CD4-positive, CD25-positive, alpha-beta regulatory T cell (primary cell): ENCODE measurements at regions not wholly inside any gene's neighbourhood (a gene's known extent, or its start where the extent isn't known, plus 50 kb on each side); places are given as distances from the start of the nearest gene placed in this dataset.

Source experiments
- ATAC-seq, 2 donors: fragments of 150-1000 bp; cut with Tn5 transposase; one replicate each; pipeline ENCODE4 v1.10.0; 2021; ENCODE audit warnings: low read depth in 2 of 2, moderate number of reproducible peaks in 2 of 2, moderate library complexity in 1 of 2
- DNase-seq, 3 donors: peaks; one replicate each; pipeline versions ENCODE4 v3.0.0 to v3.0.0-alpha.2; 2012 to 2022; ENCODE audit warnings: mixed read lengths in 1 of 3
- H3K27ac ChIP-seq: one replicate; pipeline ENCODE4 v1.7.0; 2013; ENCODE audit warnings: mild to moderate bottlenecking, low read length; ENCODE audit not compliant: insufficient read depth, poor library complexity, severe bottlenecking
- H3K27me3 ChIP-seq: one replicate; pipeline ENCODE4 v1.7.0; 2013; ENCODE audit warnings: low read length; ENCODE audit not compliant: control insufficient read depth, insufficient read depth
- H3K36me3 ChIP-seq: one replicate; pipeline ENCODE4 v1.7.0; 2013; ENCODE audit warnings: mild to moderate bottlenecking, low read length, moderate library complexity; ENCODE audit not compliant: control insufficient read depth, insufficient read depth
- H3K4me1 ChIP-seq: 2 replicates; pipeline ENCODE4 v1.7.0; 2013; ENCODE audit warnings: mild to moderate bottlenecking, low read length; ENCODE audit not compliant: insufficient read depth, control insufficient read depth, poor library complexity, severe bottlenecking
- H3K4me3 ChIP-seq: one replicate; pipeline ENCODE4 v1.7.0; 2013; ENCODE audit warnings: low read depth, mild to moderate bottlenecking, low read length, moderate library complexity
- H3K9me3 ChIP-seq, 2 experiments: 1 replicate in 1 of 2; 2 replicates in 1 of 2; pipeline ENCODE4 v1.7.0; 2013; ENCODE audit warnings: low read length in 2 of 2, mild to moderate bottlenecking in 1 of 2, moderate library complexity in 1 of 2; ENCODE audit not compliant: control insufficient read depth in 2 of 2
- H3K27ac Mint-ChIP-seq, 3 donors: one replicate each; pipeline ENCODE4 v1.8.0; 2020 to 2022; ENCODE audit warnings: mild to moderate bottlenecking in 3 of 3, mixed read lengths in 3 of 3, moderate library complexity in 2 of 3
- H3K27me3 Mint-ChIP-seq: one replicate; pipeline ENCODE4 v1.8.0; 2022; ENCODE audit warnings: mild to moderate bottlenecking, mixed read lengths
- H3K36me3 Mint-ChIP-seq: one replicate; pipeline ENCODE4 v1.8.0; 2020; ENCODE audit warnings: mixed read lengths
- H3K4me1 Mint-ChIP-seq, 4 donors: one replicate each; pipeline ENCODE4 v1.8.0; 2020 to 2022; ENCODE audit warnings: mixed read lengths in 4 of 4, mild to moderate bottlenecking in 1 of 4
- H3K4me3 Mint-ChIP-seq, 4 donors: one replicate each; pipeline ENCODE4 v1.8.0; 2020 to 2022; ENCODE audit warnings: mild to moderate bottlenecking in 4 of 4, mixed read lengths in 4 of 4, moderate library complexity in 3 of 4
- H3K9me3 Mint-ChIP-seq, 7 donors: one replicate each; pipeline ENCODE4 v1.8.0; 2020 to 2022; ENCODE audit warnings: mixed read lengths in 7 of 7, mild to moderate bottlenecking in 3 of 7, moderate library complexity in 2 of 7

DNA sequence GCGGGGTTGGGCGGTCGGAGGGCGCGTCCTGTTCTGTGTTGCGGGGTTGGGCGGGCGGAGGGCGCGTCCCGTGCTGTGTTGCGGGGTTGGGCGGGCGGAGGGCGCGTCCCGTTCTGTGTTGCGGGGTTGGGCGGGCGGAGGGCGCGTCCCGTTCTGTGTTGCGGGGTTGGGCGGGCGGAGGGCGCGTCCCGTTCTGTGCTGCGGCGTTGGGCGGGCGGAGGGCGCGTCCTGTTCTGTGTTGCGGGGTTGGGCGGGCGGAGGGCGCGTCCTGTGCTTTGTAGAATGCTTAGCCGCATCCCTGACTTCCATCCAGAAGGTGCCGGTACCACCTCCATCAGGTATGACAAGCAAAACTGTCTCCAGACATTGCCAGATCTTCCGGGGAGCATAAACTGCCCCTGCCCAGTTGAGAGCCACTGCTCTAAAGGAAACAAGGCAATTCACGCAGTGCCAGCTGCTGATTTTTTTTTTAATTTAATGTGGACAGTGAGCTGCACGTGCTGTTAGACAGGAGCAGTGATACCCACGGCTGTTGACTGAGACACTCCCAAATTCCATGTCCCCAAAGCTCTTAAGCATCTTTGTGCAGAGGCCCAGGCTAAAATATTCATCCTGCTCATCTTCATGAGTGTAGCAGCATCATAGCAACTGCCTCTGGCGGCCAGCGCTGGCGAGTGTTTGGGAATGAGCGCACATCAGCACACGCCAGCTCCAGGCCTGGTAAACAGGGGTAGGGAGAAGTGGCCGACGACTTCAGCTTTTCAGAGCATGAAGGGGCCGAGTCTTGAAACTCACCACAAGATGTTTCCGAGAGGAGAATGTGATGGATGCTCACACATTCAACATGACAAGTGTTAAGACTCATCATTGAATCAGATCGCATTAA is 284.4 kb upstream of the CDH4 start:
- ATAC-seq (no peak), DNase-seq (no peak)
- H3K4me3 ChIP-seq = no peak overlapping the region
- no peaks in the 10 kb centered on the region for H3K4me1 ChIP-seq
- no peaks in the 10 kb centered on the region for H3K36me3 ChIP-seq
- H3K36me3 Mint-ChIP-seq = no peaks in the 10 kb centered on the region
- H3K27ac ChIP-seq = no peak overlapping the region
- H3K27ac Mint-ChIP-seq = no peak overlapping the region
- H3K4me3 Mint-ChIP-seq = no peak overlapping the region
- H3K27me3 ChIP-seq = no peaks in the 10 kb centered on the region
- no peaks in the 10 kb centered on the region for H3K4me1 Mint-ChIP-seq
- H3K9me3 Mint-ChIP-seq = peaks cover 0 to 7% (median 0%) of the 10 kb centered on the region in 7 donors
- H3K27me3 Mint-ChIP-seq = no peaks in the 10 kb centered on the region
- H3K9me3 ChIP-seq = no peaks in the 10 kb centered on the region

DNA sequence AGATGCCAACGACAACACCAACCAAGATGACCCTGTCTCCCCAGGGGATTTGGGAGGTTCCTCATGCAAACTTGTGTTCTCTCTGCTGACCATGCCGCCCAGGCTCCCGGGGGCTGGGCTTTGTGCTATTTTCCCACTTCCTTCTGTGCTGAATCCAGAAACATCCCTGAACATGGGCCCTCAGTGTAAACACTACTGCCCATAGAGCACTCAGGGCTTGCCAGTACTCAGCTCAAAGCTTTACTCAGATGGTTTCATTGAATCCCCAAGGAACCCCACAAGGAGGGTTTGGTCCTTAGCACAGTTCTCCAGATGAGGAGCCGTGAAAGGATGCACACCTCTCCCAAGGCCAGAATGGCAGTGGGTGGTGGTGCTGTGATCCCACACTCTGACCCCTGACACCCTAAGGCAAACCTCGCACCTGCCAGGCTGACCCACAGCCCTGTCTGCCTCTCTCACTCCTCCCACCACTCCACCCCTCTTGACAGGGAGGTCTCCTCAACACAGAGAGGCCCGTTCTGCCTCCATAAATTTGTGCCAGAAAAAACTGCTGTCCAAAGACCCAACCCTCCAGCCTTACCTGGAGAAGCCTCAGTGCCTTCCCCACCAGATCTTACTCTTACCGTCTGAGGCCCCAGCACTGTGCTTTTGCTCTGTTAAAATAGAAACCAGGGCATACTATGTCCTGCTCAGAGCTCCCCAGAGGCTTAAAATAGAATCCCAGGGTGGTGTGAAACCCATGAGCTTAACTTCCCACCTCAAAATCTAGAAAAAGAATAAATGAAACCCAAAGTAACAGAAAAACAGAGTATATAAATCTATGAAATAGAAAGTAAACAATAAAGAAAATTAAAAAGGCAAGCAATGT is 283.0 kb upstream of the CDH4 start:
- H3K4me1 ChIP-seq = no peaks in the 10 kb centered on the region
- H3K36me3 Mint-ChIP-seq = no peaks in the 10 kb centered on the region
- H3K9me3 ChIP-seq = no peaks in the 10 kb centered on the region
- H3K4me3 Mint-ChIP-seq = no peak overlapping the region
- H3K27ac Mint-ChIP-seq = no peak overlapping the region
- no peaks in the 10 kb centered on the region for H3K4me1 Mint-ChIP-seq
- no peak for DNase-seq
- no peaks in the 10 kb centered on the region for H3K27me3 ChIP-seq
- ATAC-seq = no peak
- H3K27ac ChIP-seq = no peak overlapping the region
- no peak overlapping the region for H3K4me3 ChIP-seq
- no peaks in the 10 kb centered on the region for H3K36me3 ChIP-seq
- H3K9me3 Mint-ChIP-seq = peaks cover 0 to 7% (median 1%) of the 10 kb centered on the region in 7 donors
- no peaks in the 10 kb centered on the region for H3K27me3 Mint-ChIP-seq

DNA sequence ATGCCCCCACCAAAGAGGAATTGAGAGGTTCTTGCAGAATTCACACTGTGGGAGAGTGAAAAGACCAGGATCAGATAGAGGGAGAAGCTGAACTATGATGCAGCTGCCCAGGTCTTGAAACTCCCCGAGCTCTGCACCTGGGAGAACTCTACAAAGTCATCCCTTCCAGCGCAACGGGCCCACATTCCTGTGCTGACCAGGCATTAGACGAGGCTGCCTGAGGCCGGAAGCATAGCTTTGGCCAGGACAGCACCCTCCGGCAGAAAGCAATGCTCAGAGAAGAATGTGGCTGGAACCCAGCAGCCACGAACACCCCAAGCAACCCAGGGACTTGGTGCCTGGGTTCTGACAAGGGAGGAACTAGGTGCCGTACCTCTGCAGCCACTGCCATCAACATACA is 281.5 kb upstream of the CDH4 start:
- H3K9me3 Mint-ChIP-seq = peaks cover 0 to 7% (median 1%) of the 10 kb centered on the region in 7 donors
- H3K27ac Mint-ChIP-seq = no peak overlapping the region
- Histone ChIP-seq H3K27me3 (no peaks in the 10 kb centered on the region), H3K36me3 (no peaks in the 10 kb centered on the region), H3K4me1 (no peaks in the 10 kb centered on the region), H3K27ac (no peak overlapping the region), H3K9me3 (no peaks in the 10 kb centered on the region), H3K4me3 (no peak overlapping the region)
- no peaks in the 10 kb centered on the region for H3K36me3 Mint-ChIP-seq
- no peaks in the 10 kb centered on the region for H3K27me3 Mint-ChIP-seq
- ATAC-seq (no peak), DNase-seq (no peak)
- H3K4me3 Mint-ChIP-seq = no peak overlapping the region
- no peaks in the 10 kb centered on the region for H3K4me1 Mint-ChIP-seq

DNA sequence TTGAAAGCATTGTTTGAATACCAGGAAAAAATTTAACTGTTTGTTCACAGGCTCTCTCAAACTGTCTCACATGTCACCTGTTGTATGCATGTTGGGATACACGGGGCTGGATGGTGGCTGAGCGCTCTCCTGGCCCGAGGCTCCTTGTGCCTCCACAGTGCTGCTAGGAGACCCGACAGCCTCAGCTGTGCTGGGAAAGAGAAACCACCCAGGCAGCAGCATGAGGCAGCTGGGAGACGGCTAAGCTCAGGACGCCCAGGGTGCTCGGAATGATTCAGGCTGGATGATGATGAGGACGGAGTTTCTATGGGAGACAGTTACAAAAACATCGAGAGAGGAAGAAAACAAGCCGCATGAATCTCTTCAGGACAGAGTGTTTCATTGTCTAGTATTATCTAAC is 278.0 kb upstream of the CDH4 start:
- peaks cover 0 to 3% (median 1%) of the 10 kb centered on the region in 7 donors for H3K9me3 Mint-ChIP-seq
- DNase-seq = no peak
- no peaks in the 10 kb centered on the region for H3K27me3 Mint-ChIP-seq
- Histone ChIP-seq H3K27ac (no peak overlapping the region), H3K27me3 (peaks cover under 1% of the 10 kb centered on the region), H3K36me3 (no peaks in the 10 kb centered on the region), H3K9me3 (peaks cover 0 to 2% of the 10 kb centered on the region in 2 experiments), H3K4me3 (no peak overlapping the region), H3K4me1 (no peaks in the 10 kb centered on the region)
- no peak overlapping the region for H3K4me3 Mint-ChIP-seq
- no peaks in the 10 kb centered on the region for H3K4me1 Mint-ChIP-seq
- H3K36me3 Mint-ChIP-seq = no peaks in the 10 kb centered on the region
- ATAC-seq = no peak
- no peak overlapping the region for H3K27ac Mint-ChIP-seq

DNA sequence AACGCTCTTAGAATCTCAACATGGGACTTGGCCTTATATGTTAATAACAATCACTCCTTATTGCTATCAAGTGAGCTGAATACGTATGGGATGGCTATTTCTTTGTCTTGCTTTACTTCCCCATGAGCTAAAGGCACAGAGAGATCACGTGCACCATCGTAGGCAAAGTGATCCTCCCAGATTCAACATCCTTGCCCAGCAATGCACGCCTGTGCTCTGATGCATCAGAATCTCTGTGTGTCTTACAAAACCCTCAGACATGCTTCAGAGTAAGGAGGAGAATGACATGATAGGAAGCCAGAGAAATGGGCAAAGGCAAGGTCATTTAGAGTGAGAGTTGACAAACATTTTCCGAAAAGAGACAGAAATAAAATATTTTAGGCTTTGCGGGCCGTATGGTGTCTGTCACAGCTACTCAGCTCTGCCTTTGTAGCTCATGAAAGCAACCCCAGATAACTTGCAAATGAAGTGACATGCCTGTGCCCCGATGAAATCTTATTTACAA is 277.6 kb upstream of the CDH4 start:
- H3K36me3 Mint-ChIP-seq = no peaks in the 10 kb centered on the region
- no peak for DNase-seq
- H3K27me3 Mint-ChIP-seq = no peaks in the 10 kb centered on the region

DNA sequence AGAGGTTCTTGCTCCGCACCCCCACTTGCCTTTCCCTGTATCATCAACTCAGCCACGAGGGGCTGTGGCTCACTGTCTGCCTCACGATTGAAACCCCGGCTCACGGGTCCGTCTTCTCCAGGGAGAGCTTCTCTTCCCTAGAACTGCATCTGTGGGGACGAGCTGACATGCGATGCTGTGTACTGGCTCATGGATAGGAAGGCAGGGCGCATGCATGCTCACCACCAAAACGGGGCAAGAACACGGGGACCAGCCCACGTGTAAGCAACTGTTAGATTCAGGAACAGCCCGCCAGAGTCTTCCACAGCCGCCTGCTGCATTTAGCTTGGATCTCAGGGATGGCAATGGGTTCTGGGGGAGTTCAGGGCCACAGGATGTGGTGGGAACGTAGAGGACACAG is 275.9 kb upstream of the CDH4 start:
- no peak for DNase-seq
- Mint-ChIP-seq H3K27me3 (no peaks in the 10 kb centered on the region), H3K27ac (no peak overlapping the region), H3K4me1 (no peaks in the 10 kb centered on the region), H3K9me3 (peaks cover 2 to 13% (median 5%) of the 10 kb centered on the region in 7 donors), H3K4me3 (no peak overlapping the region), H3K36me3 (no peaks in the 10 kb centered on the region)
- Histone ChIP-seq H3K36me3 (no peaks in the 10 kb centered on the region), H3K4me1 (no peaks in the 10 kb centered on the region), H3K27me3 (peaks cover 2% of the 10 kb centered on the region), H3K27ac (no peak overlapping the region), H3K4me3 (no peak overlapping the region), H3K9me3 (peaks cover 0 to 4% of the 10 kb centered on the region in 2 experiments)
- no peak for ATAC-seq

More for the DNA sequence above, 277.6 kb upstream of the CDH4 start:
- Histone ChIP-seq H3K36me3 (no peaks in the 10 kb centered on the region), H3K27me3 (peaks cover 2% of the 10 kb centered on the region), H3K27ac (no peak overlapping the region), H3K4me3 (no peak overlapping the region), H3K4me1 (no peaks in the 10 kb centered on the region), H3K9me3 (peaks cover 0 to 4% of the 10 kb centered on the region in 2 experiments)
- Mint-ChIP-seq H3K9me3 (peaks cover 0 to 4% (median 2%) of the 10 kb centered on the region in 7 donors), H3K4me3 (no peak overlapping the region), H3K27ac (no peak overlapping the region), H3K4me1 (no peaks in the 10 kb centered on the region)
- no peak for ATAC-seq

DNA sequence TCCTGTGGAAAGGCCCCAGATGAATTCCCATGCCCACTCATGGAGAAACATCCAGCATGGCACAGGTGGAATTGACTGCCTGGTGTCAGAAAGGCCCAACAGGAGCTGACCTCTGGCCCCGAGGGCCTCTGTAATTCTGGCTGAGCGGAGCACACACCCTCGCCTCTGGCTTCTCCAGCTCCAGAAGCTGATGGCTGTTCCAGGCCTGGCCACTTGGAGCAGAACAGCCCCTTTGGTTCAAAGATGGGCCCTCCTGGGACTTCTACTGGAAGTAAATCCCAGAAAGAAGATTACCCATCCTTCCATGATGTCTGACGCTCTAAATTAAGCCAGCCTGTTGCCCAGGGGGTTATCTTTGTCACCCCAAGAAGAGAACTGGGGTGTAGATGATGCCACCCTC is 275.1 kb upstream of the CDH4 start:
- no peak for ATAC-seq
- H3K9me3 Mint-ChIP-seq = peaks cover 2 to 13% (median 5%) of the 10 kb centered on the region in 7 donors
- Histone ChIP-seq H3K4me1 (no peaks in the 10 kb centered on the region), H3K27ac (no peak overlapping the region), H3K4me3 (no peak overlapping the region), H3K36me3 (no peaks in the 10 kb centered on the region), H3K9me3 (peaks cover 0 to 4% of the 10 kb centered on the region in 2 experiments), H3K27me3 (peaks cover 2% of the 10 kb centered on the region)
- no peaks in the 10 kb centered on the region for H3K36me3 Mint-ChIP-seq
- no peaks in the 10 kb centered on the region for H3K4me1 Mint-ChIP-seq
- no peak overlapping the region for H3K27ac Mint-ChIP-seq
- no peak for DNase-seq
- no peak overlapping the region for H3K4me3 Mint-ChIP-seq
- H3K27me3 Mint-ChIP-seq = no peaks in the 10 kb centered on the region
